LoVo (cell line): ENCODE measurements at regions not wholly inside any gene's neighbourhood (a gene's known extent, or its start where the extent isn't known, plus 50 kb on each side); places are given as distances from the start of the nearest gene placed in this dataset.
"Not testable (repeated sequence)": the region's sequence is repeated elsewhere in the genome, so short reads cannot be mapped to it uniquely, and the experiment has no call there.

Experiments used
- DNase-seq: peaks from one replicate; pipeline ENCODE4 v3.0.0-alpha.2; 2016; ENCODE audit warnings: low spot score

- DNase-seq = no peak
These were observed 100.0 kb upstream of the EDEM3 start for GRCh38 chr1:184854496-184855140.

- DNase-seq = no peak
These were observed 99.4 kb upstream of the EDEM3 start for GRCh38 chr1:184854036-184854435.

- no peak for DNase-seq
These were observed 97.4 kb upstream of the EDEM3 start for GRCh38 chr1:184851822-184852746.

GRCh38 chr1:184843732-184844495 is 89.3 kb upstream of the EDEM3 start:
- DNase-seq = peak; percentile 19

GRCh38 chr1:184840596-184840995 is 85.9 kb upstream of the EDEM3 start:
- DNase-seq = no peak

GRCh38 chr1:184838504-184838951 is 83.9 kb upstream of the EDEM3 start:
- peak; percentile 2 for DNase-seq

- DNase-seq = no peak
These were observed 82.6 kb upstream of the EDEM3 start for GRCh38 chr1:184836934-184837895.

- DNase-seq = no peak
These were observed 81.5 kb upstream of the EDEM3 start for GRCh38 chr1:184836141-184836540.

- not testable (repeated sequence) for DNase-seq
These were observed 79.3 kb upstream of the EDEM3 start for GRCh38 chr1:184833994-184834393.

- DNase-seq = no peak
These were observed 77.9 kb upstream of the EDEM3 start for GRCh38 chr1:184832517-184832916.

GRCh38 chr1:184829496-184829895 is 74.8 kb upstream of the EDEM3 start:
- DNase-seq = not testable (repeated sequence)

GRCh38 chr1:184828369-184828717 is 73.7 kb upstream of the EDEM3 start:
- DNase-seq = no peak

- DNase-seq = no peak
These were observed 73.1 kb upstream of the EDEM3 start for GRCh38 chr1:184827600-184828368.

- DNase-seq = no peak
These were observed 71.3 kb upstream of the EDEM3 start for GRCh38 chr1:184826001-184826400.

GRCh38 chr1:184825571-184825970 is 70.9 kb upstream of the EDEM3 start:
- DNase-seq = no peak

- DNase-seq = no peak
These were observed 70.1 kb upstream of the EDEM3 start for GRCh38 chr1:184824691-184825323.

GRCh38 chr1:184823080-184823479 is 68.4 kb upstream of the EDEM3 start:
- no peak for DNase-seq

GRCh38 chr1:184822267-184822666 is 67.6 kb upstream of the EDEM3 start:
- no peak for DNase-seq

- no peak for DNase-seq
These were observed 67.0 kb upstream of the EDEM3 start for GRCh38 chr1:184821658-184822057.

GRCh38 chr1:184820956-184821355 is 66.3 kb upstream of the EDEM3 start:
- no peak for DNase-seq
